MM.1S (cell line): ENCODE measurements at regions not wholly inside any gene's neighbourhood (a gene's known extent, or its start where the extent isn't known, plus 50 kb on each side); places are given as distances from the start of the nearest gene placed in this dataset.

Experiments used
- EZH2 ChIP-seq: fragments of 300-600 bp; sonication (generic); optimal IDR thresholded peaks from 2 replicates; pipeline ENCODE3; 2017; ENCODE audit warnings: low read depth, mild to moderate bottlenecking, antibody characterized with exemption, low read length, mixed read lengths
- TF ChIP-seq, protein P1 (sequence below): fragments of 300-600 bp; sonication (generic); IDR thresholded peaks from 2 replicates; pipeline ENCODE4 v1.5.1; 2016; ENCODE audit warnings: antibody characterized with exemption, low read length, mixed read lengths

DNA sequence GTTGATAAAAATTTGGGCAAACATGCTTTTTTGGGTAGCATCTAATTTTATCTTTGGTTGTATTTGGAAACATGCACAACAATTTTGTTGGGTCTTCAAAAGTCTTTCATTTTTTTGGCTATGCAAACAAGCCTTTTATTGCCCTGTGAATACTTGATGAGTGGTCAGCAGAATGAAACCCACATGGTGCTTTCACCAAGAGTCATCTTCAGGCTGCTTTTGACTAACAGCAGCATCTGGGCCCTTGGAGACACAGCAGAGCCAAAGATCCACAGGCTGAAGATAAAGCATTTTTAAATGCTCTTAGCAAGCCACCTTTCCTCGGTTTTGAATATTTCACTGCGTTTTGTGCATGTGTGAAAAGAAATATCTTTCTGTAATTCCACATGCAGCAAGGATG lies 154.9 kb downstream of the FGF9 start:
- TF ChIP-seq, protein P1, sequence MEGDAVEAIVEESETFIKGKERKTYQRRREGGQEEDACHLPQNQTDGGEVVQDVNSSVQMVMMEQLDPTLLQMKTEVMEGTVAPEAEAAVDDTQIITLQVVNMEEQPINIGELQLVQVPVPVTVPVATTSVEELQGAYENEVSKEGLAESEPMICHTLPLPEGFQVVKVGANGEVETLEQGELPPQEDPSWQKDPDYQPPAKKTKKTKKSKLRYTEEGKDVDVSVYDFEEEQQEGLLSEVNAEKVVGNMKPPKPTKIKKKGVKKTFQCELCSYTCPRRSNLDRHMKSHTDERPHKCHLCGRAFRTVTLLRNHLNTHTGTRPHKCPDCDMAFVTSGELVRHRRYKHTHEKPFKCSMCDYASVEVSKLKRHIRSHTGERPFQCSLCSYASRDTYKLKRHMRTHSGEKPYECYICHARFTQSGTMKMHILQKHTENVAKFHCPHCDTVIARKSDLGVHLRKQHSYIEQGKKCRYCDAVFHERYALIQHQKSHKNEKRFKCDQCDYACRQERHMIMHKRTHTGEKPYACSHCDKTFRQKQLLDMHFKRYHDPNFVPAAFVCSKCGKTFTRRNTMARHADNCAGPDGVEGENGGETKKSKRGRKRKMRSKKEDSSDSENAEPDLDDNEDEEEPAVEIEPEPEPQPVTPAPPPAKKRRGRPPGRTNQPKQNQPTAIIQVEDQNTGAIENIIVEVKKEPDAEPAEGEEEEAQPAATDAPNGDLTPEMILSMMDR = no peak
- no peak for TF ChIP-seq EZH2
